ENCODE measurements at regions not wholly inside any gene's neighbourhood (a gene's known extent, or its start where the extent isn't known, plus 50 kb on each side); places are given as distances from the start of the nearest gene placed in this dataset.

GRCh38 chr4:117428536-117428935 lies 343.2 kb upstream of the TRAM1L1 start:
- intact Hi-C loops (cut with micrococcal nuclease): no loop called here

GRCh38 chr4:117429061-117429460 lies 343.7 kb upstream of the TRAM1L1 start:
- intact Hi-C loops (cut with micrococcal nuclease): no loop called here

GRCh38 chr4:117429506-117429905 lies 344.1 kb upstream of the TRAM1L1 start:
- intact Hi-C loops (cut with micrococcal nuclease): no loop called here

GRCh38 chr4:117434424-117434823 lies 349.0 kb upstream of the TRAM1L1 start:
- intact Hi-C loops (cut with micrococcal nuclease): no loop called here

GRCh38 chr4:117447925-117448324 lies 362.5 kb upstream of the TRAM1L1 start:
- intact Hi-C loops (cut with micrococcal nuclease): loop anchor here (1.0 to 2.0 kb wide), 2 partner anchors 776 to 823 kb away; no protein-coding TSS in a partner anchor

GRCh38 chr4:117455088-117455487 lies 369.7 kb upstream of the TRAM1L1 start:
- intact Hi-C loops (cut with micrococcal nuclease): no loop called here

GRCh38 chr4:117466388-117466787 lies 381.0 kb upstream of the TRAM1L1 start:
- intact Hi-C loops (cut with micrococcal nuclease): no loop called here

GRCh38 chr4:117467404-117467803 lies 382.0 kb upstream of the TRAM1L1 start:
- intact Hi-C loops (cut with micrococcal nuclease): no loop called here

- intact Hi-C loops (cut with micrococcal nuclease): no loop called here
Measured at GRCh38 chr4:117474987-117475386, 389.6 kb upstream of the TRAM1L1 start.

GRCh38 chr4:117477925-117478324 lies 392.5 kb upstream of the TRAM1L1 start:
- intact Hi-C loops (cut with micrococcal nuclease): no loop called here

- intact Hi-C loops (cut with micrococcal nuclease): no loop called here
Measured at GRCh38 chr4:117478702-117479101, 393.3 kb upstream of the TRAM1L1 start.

- intact Hi-C loops (cut with micrococcal nuclease): no loop called here
Measured at GRCh38 chr4:117479673-117480072, 394.3 kb upstream of the TRAM1L1 start.

- intact Hi-C loops (cut with micrococcal nuclease): no loop called here
Measured at GRCh38 chr4:117481742-117482141, 396.4 kb upstream of the TRAM1L1 start.

- intact Hi-C loops (cut with micrococcal nuclease): no loop called here
Measured at GRCh38 chr4:117488692-117489091, 403.3 kb upstream of the TRAM1L1 start.

GRCh38 chr4:117489107-117489506 lies 403.7 kb upstream of the TRAM1L1 start:
- intact Hi-C loops (cut with micrococcal nuclease): no loop called here

GRCh38 chr4:117491516-117491915 lies 406.1 kb upstream of the TRAM1L1 start:
- intact Hi-C loops (cut with micrococcal nuclease): no loop called here

- intact Hi-C loops (cut with micrococcal nuclease): no loop called here
Measured at GRCh38 chr4:117495802-117496201, 410.4 kb upstream of the TRAM1L1 start.

GRCh38 chr4:117512414-117512813 lies 427.0 kb upstream of the TRAM1L1 start:
- intact Hi-C loops (cut with micrococcal nuclease): no loop called here

GRCh38 chr4:117514391-117515175 lies 429.2 kb upstream of the TRAM1L1 start:
- intact Hi-C loops (cut with micrococcal nuclease): no loop called here

- intact Hi-C loops (cut with micrococcal nuclease): no loop called here
Measured at GRCh38 chr4:117515921-117516320, 430.5 kb upstream of the TRAM1L1 start.

GRCh38 chr4:117527601-117528000 lies 442.2 kb upstream of the TRAM1L1 start:
- intact Hi-C loops (cut with micrococcal nuclease): no loop called here

GRCh38 chr4:117529401-117529800 lies 444.0 kb upstream of the TRAM1L1 start:
- intact Hi-C loops (cut with micrococcal nuclease): no loop called here

GRCh38 chr4:117533501-117533900 lies 448.1 kb upstream of the TRAM1L1 start:
- intact Hi-C loops (cut with micrococcal nuclease): no loop called here

Data from T-helper 2 cell treated with Interferon-gamma antibody and Interleukin-4, amounts not matched to agents 100 ng/mL and 5 ng/mL, for 36 hours (primary cell).